ENCODE measurements at regions not wholly inside any gene's neighbourhood (a gene's known extent, or its start where the extent isn't known, plus 50 kb on each side); places are given as distances from the start of the nearest gene placed in this dataset.

GRCh38 chr13:94765814-94766213 is 53.5 kb upstream of the SOX21 start:
- TF ChIP-seq CTCF (IDR thresholded peaks at IDR 0.05), result no peak
- TF ChIP-seq POLR2AphosphoS5 (IDR thresholded peaks at IDR 0.05), result no peak

Data from sigmoid colon (tissue), 4 donors.